ENCODE measurements at regions not wholly inside any gene's neighbourhood (a gene's known extent, or its start where the extent isn't known, plus 50 kb on each side); places are given as distances from the start of the nearest gene placed in this dataset.

GRCh38 chr5:130975299-130975698 lies 189.8 kb downstream of the HINT1 start:
- Histone ChIP-seq H3K27ac (no peak overlapping the region), H3K9me3 (no peaks in the 10 kb centered on the region), H3K27me3 (no peaks in the 10 kb centered on the region), H3K36me3 (no peaks in the 10 kb centered on the region), H3K4me1 (no peaks in the 10 kb centered on the region), H3K4me3 (no peak overlapping the region)
- no peak for TF ChIP-seq CTCF (IDR thresholded peaks at IDR 0.05)
- intact Hi-C loops (cut with DNase I; ENCODE audit: low total_unique reads): no loop called here
- no peak for DNase-seq

- no peaks in the 10 kb centered on the region for H3K27me3 ChIP-seq
- intact Hi-C loops (cut with DNase I; ENCODE audit: low total_unique reads): no loop called here
- no peak for TF ChIP-seq CTCF (IDR thresholded peaks at IDR 0.05)
Observed at GRCh38 chr5:130974021-130974683, 190.9 kb downstream of the HINT1 start.

GRCh38 chr5:130966990-130967525 lies 198.0 kb downstream of the HINT1 start:
- DNase-seq: no peak
- intact Hi-C loops (cut with DNase I; ENCODE audit: low total_unique reads): no loop called here
- Histone ChIP-seq H3K4me1 (no peaks in the 10 kb centered on the region), H3K4me3 (no peak overlapping the region), H3K9me3 (no peaks in the 10 kb centered on the region), H3K27me3 (no peaks in the 10 kb centered on the region), H3K36me3 (no peaks in the 10 kb centered on the region), H3K27ac (no peak overlapping the region)
- no peak for TF ChIP-seq CTCF (IDR thresholded peaks at IDR 0.05)

More at GRCh38 chr5:130974021-130974683, 190.9 kb downstream of the HINT1 start:
- DNase-seq: no peak
- Histone ChIP-seq H3K4me3 (no peak overlapping the region), H3K27ac (no peak overlapping the region), H3K4me1 (no peaks in the 10 kb centered on the region), H3K9me3 (no peaks in the 10 kb centered on the region), H3K36me3 (no peaks in the 10 kb centered on the region)

- no peak for TF ChIP-seq CTCF (IDR thresholded peaks at IDR 0.05)
Observed at GRCh38 chr5:130965920-130966319, 199.1 kb downstream of the HINT1 start.

GRCh38 chr5:130965360-130965759 lies 199.7 kb downstream of the HINT1 start:
- no peak overlapping the region for H3K27ac ChIP-seq
- intact Hi-C loops (cut with DNase I; ENCODE audit: low total_unique reads): no loop called here
- no peaks in the 10 kb centered on the region for H3K36me3 ChIP-seq
- no peaks in the 10 kb centered on the region for H3K9me3 ChIP-seq
- H3K4me1 ChIP-seq: no peaks in the 10 kb centered on the region
- no peaks in the 10 kb centered on the region for H3K27me3 ChIP-seq
- no peak overlapping the region for H3K4me3 ChIP-seq
- no peak for DNase-seq
- no peak for TF ChIP-seq CTCF (IDR thresholded peaks at IDR 0.05)

More at GRCh38 chr5:130965920-130966319, 199.1 kb downstream of the HINT1 start:
- H3K27me3 ChIP-seq: no peaks in the 10 kb centered on the region
- no peak for DNase-seq
- H3K4me1 ChIP-seq: no peaks in the 10 kb centered on the region
- H3K27ac ChIP-seq: no peak overlapping the region
- H3K9me3 ChIP-seq: no peaks in the 10 kb centered on the region
- H3K4me3 ChIP-seq: no peak overlapping the region
- intact Hi-C loops (cut with DNase I; ENCODE audit: low total_unique reads): no loop called here
- H3K36me3 ChIP-seq: no peaks in the 10 kb centered on the region

All from tibial artery (tissue), 4 donors.